ENCODE measurements at regions not wholly inside any gene's neighbourhood (a gene's known extent, or its start where the extent isn't known, plus 50 kb on each side); places are given as distances from the start of the nearest gene placed in this dataset.
A peak's percentile ranks its signal among the peaks of the same experiment; 100 is the strongest.

- no peaks in the 10 kb centered on the region for H3K9me3 ChIP-seq (ENCODE audit: low read length)
- TF ChIP-seq CTCF (conservative IDR thresholded peaks at IDR 0.05; ENCODE audit: low read length) = peak; percentile 42; the same call in 1 of the 2 replicates
- no peak for TF ChIP-seq EZH2phosphoT487 (IDR thresholded peaks at IDR 0.05; ENCODE audit: borderline replicate concordance, low read depth, low read length)
- intact Hi-C loops (cut with micrococcal nuclease; ENCODE audit: unreplicated experiment) = no loop called here
- no peaks in the 10 kb centered on the region for H3K4me1 ChIP-seq (ENCODE audit: insufficient read depth, low read length, poor library complexity, severe bottlenecking)
- no peaks in the 10 kb centered on the region for H4K20me1 ChIP-seq (ENCODE audit: insufficient read depth, low read length)
- H3K9me2 ChIP-seq (ENCODE audit: insufficient read depth, low read length) = no peaks in the 10 kb centered on the region
- POLR2A ChIA-PET = interaction anchor here (0.7 kb wide), 1 partner anchor 331 kb away, joined by 3 read pairs; no protein-coding TSS in a partner anchor
- H3K79me2 ChIP-seq (ENCODE audit: insufficient read depth, low read depth, low read length) = no peaks in the 10 kb centered on the region
- no peak overlapping the region for H3K4me2 ChIP-seq (ENCODE audit: low read length)
- H3K27ac ChIP-seq (ENCODE audit: low read depth, low read length, poor library complexity, severe bottlenecking) = no peak overlapping the region
- no peaks in the 10 kb centered on the region for H3K36me3 ChIP-seq (ENCODE audit: insufficient read depth, low read length)
- H3K4me3 ChIP-seq (ENCODE audit: low read depth, low read length, poor library complexity, severe bottlenecking) = no peak overlapping the region
- no peak for DNase-seq (ENCODE audit: low spot score)
- CTCF ChIA-PET (ENCODE audit: unreplicated experiment) = no interaction called here
- H2AFZ ChIP-seq (ENCODE audit: low read length) = no peak overlapping the region
- BruUV-seq (replicated peaks) = no TSS peak
Measured at GRCh38 chr5:165881259-165881658, 2375.8 kb downstream of the MAT2B start.

- H3K27ac ChIP-seq (ENCODE audit: low read depth, low read length, poor library complexity, severe bottlenecking) = no peak overlapping the region
- H3K79me2 ChIP-seq (ENCODE audit: insufficient read depth, low read depth, low read length) = no peaks in the 10 kb centered on the region
- no TSS peak for BruUV-seq (replicated peaks)
- no peaks in the 10 kb centered on the region for H3K9me3 ChIP-seq (ENCODE audit: low read length)
- no peaks in the 10 kb centered on the region for H4K20me1 ChIP-seq (ENCODE audit: insufficient read depth, low read length)
- POLR2A ChIA-PET = no interaction called here
- intact Hi-C loops (cut with micrococcal nuclease; ENCODE audit: unreplicated experiment) = no loop called here
- no peak overlapping the region for H3K4me3 ChIP-seq (ENCODE audit: low read depth, low read length, poor library complexity, severe bottlenecking)
- TF ChIP-seq EZH2phosphoT487 (IDR thresholded peaks at IDR 0.05; ENCODE audit: borderline replicate concordance, low read depth, low read length) (no peak), CTCF (conservative IDR thresholded peaks at IDR 0.05; ENCODE audit: low read length) (no peak)
- no peaks in the 10 kb centered on the region for H3K36me3 ChIP-seq (ENCODE audit: insufficient read depth, low read length)
- H2AFZ ChIP-seq (ENCODE audit: low read length) = no peak overlapping the region
- no peak for DNase-seq (ENCODE audit: low spot score)
- CTCF ChIA-PET (ENCODE audit: unreplicated experiment) = no interaction called here
- H3K4me1 ChIP-seq (ENCODE audit: insufficient read depth, low read length, poor library complexity, severe bottlenecking) = no peaks in the 10 kb centered on the region
- H3K9me2 ChIP-seq (ENCODE audit: insufficient read depth, low read length) = no peaks in the 10 kb centered on the region
- H3K4me2 ChIP-seq (ENCODE audit: low read length) = no peak overlapping the region
Measured at GRCh38 chr5:165882099-165882498, 2376.7 kb downstream of the MAT2B start.

- TF ChIP-seq EZH2phosphoT487 (IDR thresholded peaks at IDR 0.05; ENCODE audit: borderline replicate concordance, low read depth, low read length) (no peak), CTCF (conservative IDR thresholded peaks at IDR 0.05; ENCODE audit: low read length) (no peak)
- Histone ChIP-seq H3K9me3 (ENCODE audit: low read length) (no peaks in the 10 kb centered on the region), H3K9me2 (ENCODE audit: insufficient read depth, low read length) (no peaks in the 10 kb centered on the region), H3K4me2 (ENCODE audit: low read length) (no peak overlapping the region), H2AFZ (ENCODE audit: low read length) (no peak overlapping the region), H3K27ac (ENCODE audit: low read depth, low read length, poor library complexity, severe bottlenecking) (no peak overlapping the region), H4K20me1 (ENCODE audit: insufficient read depth, low read length) (no peaks in the 10 kb centered on the region), H3K36me3 (ENCODE audit: insufficient read depth, low read length) (no peaks in the 10 kb centered on the region), H3K4me1 (ENCODE audit: insufficient read depth, low read length, poor library complexity, severe bottlenecking) (no peaks in the 10 kb centered on the region), H3K4me3 (ENCODE audit: low read depth, low read length, poor library complexity, severe bottlenecking) (no peak overlapping the region), H3K79me2 (ENCODE audit: insufficient read depth, low read depth, low read length) (no peaks in the 10 kb centered on the region)
- ChIA-PET POLR2A (interaction anchor here (0.7 kb wide), 1 partner anchor 506 kb away, joined by 3 read pairs; no protein-coding TSS in a partner anchor), CTCF (ENCODE audit: unreplicated experiment) (interaction anchor here (0.6 kb wide), 1 partner anchor 703 kb away, joined by 3 read pairs; no protein-coding TSS in a partner anchor)
- DNase-seq (ENCODE audit: low spot score) = no peak
- intact Hi-C loops (cut with micrococcal nuclease; ENCODE audit: unreplicated experiment) = no loop called here
- no TSS peak for BruUV-seq (replicated peaks)
Measured at GRCh38 chr5:165885623-165886350, 2380.4 kb downstream of the MAT2B start.
